ENCODE measurements at regions not wholly inside any gene's neighbourhood (a gene's known extent, or its start where the extent isn't known, plus 50 kb on each side); places are given as distances from the start of the nearest gene placed in this dataset.

DNA sequence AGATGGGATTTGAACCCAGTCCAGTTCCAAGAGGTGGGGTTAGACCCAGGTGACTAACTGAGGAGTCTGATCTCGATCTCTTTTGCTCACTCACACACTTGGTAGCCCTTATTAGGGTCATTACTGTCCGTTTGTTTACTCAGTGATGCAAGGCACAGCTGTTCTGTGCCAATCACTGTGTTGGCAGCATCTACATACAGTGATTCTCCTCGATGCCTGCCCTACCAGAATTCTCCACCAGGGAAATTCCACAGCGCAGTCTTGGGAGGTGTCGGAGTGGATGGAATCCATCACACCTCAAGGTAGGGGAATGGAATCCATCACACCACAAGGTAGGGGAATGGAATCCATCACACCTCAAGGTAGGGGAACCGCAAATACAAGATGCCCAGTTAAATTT, 279.6 kb downstream of the MAF start:
- POLR2A ChIA-PET = no interaction called here
- Histone ChIP-seq H4K20me1 (ENCODE audit: insufficient read depth) (no peaks in the 10 kb centered on the region), H3K36me3 (ENCODE audit: control insufficient read depth in 1 of 2, insufficient read depth in 2 of 2, low read length in 2 of 2) (no peaks in the 10 kb centered on the region), H3K9me2 (ENCODE audit: insufficient read depth) (no peaks in the 10 kb centered on the region), H2AFZ (ENCODE audit: low read depth, low read length, poor library complexity, severe bottlenecking) (no peak overlapping the region), H3K9me3 (ENCODE audit: control insufficient read depth in 1 of 2, insufficient read depth in 1 of 2, low read depth in 1 of 2, low read length in 2 of 2) (peaks cover 21 to 35% of the 10 kb centered on the region in 2 experiments; a peak in 2 of 4 replicates), H3K9ac (ENCODE audit: low read length) (no peak overlapping the region), H3K4me3 (replicated peaks in 1 of 2; ENCODE audit: low read depth in 1 of 2, low read length in 2 of 2) (no peak overlapping the region), H3K27ac (ENCODE audit: low read depth, low read length) (no peak overlapping the region), H3K27me3 (ENCODE audit: insufficient read depth, low read length) (no peaks in the 10 kb centered on the region), H3K4me1 (ENCODE audit: control insufficient read depth in 1 of 2, insufficient read depth in 2 of 2, low read length in 2 of 2) (no peaks in the 10 kb centered on the region), H3K79me2 (ENCODE audit: insufficient read depth, low read length) (no peaks in the 10 kb centered on the region), H3K4me2 (ENCODE audit: low read length) (no peak overlapping the region)
- no peak for DNase-seq (ENCODE audit: low read depth, low spot score)
- ATAC-seq = no peak
- intact Hi-C loops (cut with micrococcal nuclease) = no loop called here
- RAD21 ChIA-PET (ENCODE audit: low non-redundant PET in 1 of 2, low total read pairs in 2 of 2, uncharacterized antibody in 2 of 2, unreplicated experiment in 2 of 2) = no interaction called here
- CTCF ChIA-PET = no interaction called here
- no peak for TF ChIP-seq SP1 (IDR thresholded peaks at IDR 0.05; ENCODE audit: low read depth)
- TF ChIP-seq EZH2 (IDR thresholded peaks at IDR 0.05) = no peak
- TF ChIP-seq FOSL1 (IDR thresholded peaks at IDR 0.05; ENCODE audit: low read depth) = no peak
- TF ChIP-seq ZNF274 (IDR thresholded peaks at IDR 0.05; ENCODE audit: low read depth, low read length) = no peak
- TF ChIP-seq, protein P1, sequence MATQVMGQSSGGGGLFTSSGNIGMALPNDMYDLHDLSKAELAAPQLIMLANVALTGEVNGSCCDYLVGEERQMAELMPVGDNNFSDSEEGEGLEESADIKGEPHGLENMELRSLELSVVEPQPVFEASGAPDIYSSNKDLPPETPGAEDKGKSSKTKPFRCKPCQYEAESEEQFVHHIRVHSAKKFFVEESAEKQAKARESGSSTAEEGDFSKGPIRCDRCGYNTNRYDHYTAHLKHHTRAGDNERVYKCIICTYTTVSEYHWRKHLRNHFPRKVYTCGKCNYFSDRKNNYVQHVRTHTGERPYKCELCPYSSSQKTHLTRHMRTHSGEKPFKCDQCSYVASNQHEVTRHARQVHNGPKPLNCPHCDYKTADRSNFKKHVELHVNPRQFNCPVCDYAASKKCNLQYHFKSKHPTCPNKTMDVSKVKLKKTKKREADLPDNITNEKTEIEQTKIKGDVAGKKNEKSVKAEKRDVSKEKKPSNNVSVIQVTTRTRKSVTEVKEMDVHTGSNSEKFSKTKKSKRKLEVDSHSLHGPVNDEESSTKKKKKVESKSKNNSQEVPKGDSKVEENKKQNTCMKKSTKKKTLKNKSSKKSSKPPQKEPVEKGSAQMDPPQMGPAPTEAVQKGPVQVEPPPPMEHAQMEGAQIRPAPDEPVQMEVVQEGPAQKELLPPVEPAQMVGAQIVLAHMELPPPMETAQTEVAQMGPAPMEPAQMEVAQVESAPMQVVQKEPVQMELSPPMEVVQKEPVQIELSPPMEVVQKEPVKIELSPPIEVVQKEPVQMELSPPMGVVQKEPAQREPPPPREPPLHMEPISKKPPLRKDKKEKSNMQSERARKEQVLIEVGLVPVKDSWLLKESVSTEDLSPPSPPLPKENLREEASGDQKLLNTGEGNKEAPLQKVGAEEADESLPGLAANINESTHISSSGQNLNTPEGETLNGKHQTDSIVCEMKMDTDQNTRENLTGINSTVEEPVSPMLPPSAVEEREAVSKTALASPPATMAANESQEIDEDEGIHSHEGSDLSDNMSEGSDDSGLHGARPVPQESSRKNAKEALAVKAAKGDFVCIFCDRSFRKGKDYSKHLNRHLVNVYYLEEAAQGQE (IDR thresholded peaks at IDR 0.05; ENCODE audit: low read depth) = no peak
- TF ChIP-seq RAD21 (IDR thresholded peaks at IDR 0.05; ENCODE audit: low read depth) = no peak
- no peak for TF ChIP-seq EGR1 (IDR thresholded peaks at IDR 0.05; ENCODE audit: low read depth)
- TF ChIP-seq, protein P2, sequence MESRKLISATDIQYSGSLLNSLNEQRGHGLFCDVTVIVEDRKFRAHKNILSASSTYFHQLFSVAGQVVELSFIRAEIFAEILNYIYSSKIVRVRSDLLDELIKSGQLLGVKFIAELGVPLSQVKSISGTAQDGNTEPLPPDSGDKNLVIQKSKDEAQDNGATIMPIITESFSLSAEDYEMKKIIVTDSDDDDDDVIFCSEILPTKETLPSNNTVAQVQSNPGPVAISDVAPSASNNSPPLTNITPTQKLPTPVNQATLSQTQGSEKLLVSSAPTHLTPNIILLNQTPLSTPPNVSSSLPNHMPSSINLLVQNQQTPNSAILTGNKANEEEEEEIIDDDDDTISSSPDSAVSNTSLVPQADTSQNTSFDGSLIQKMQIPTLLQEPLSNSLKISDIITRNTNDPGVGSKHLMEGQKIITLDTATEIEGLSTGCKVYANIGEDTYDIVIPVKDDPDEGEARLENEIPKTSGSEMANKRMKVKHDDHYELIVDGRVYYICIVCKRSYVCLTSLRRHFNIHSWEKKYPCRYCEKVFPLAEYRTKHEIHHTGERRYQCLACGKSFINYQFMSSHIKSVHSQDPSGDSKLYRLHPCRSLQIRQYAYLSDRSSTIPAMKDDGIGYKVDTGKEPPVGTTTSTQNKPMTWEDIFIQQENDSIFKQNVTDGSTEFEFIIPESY (IDR thresholded peaks at IDR 0.05; ENCODE audit: extremely low read depth, insufficient replicate concordance, low read length) = no peak
- no peak for TF ChIP-seq TCF7L2 (IDR thresholded peaks at IDR 0.05; ENCODE audit: borderline replicate concordance, extremely low read depth, insufficient read depth, insufficient read length)
- TF ChIP-seq YY1 (IDR thresholded peaks at IDR 0.05; ENCODE audit: extremely low read depth, insufficient replicate concordance, low read depth, low read length) = no peak
- no peak for TF ChIP-seq SIN3A (IDR thresholded peaks at IDR 0.05; ENCODE audit: low read depth)
- TF ChIP-seq ELF1 (IDR thresholded peaks at IDR 0.05; ENCODE audit: borderline replicate concordance, low read depth) = no peak
- TF ChIP-seq SRF (IDR thresholded peaks at IDR 0.05; ENCODE audit: low read depth) = no peak
- TF ChIP-seq POLR2AphosphoS5 (IDR thresholded peaks at IDR 0.05; ENCODE audit: low read depth, low read length) = no peak
- TF ChIP-seq CBX3 (IDR thresholded peaks at IDR 0.05; ENCODE audit: low read depth) = no peak
- no TSS peak for BruUV-seq (replicated peaks)
